Motor neuron (in vitro differentiated cells): ENCODE measurements at regions not wholly inside any gene's neighbourhood (a gene's known extent, or its start where the extent isn't known, plus 50 kb on each side); places are given as distances from the start of the nearest gene placed in this dataset.

Experiments used
- ATAC-seq, 8 experiments: fragments of 200-7000 bp; cut with Tn5 transposase; replicated peaks in 6 of 8; 2 replicates each; pipeline ENCODE4 v1.8.0; 2021; ENCODE audit warnings: mild to moderate bottlenecking in 8 of 8, moderate library complexity in 8 of 8
- H3K27ac ChIP-seq, 2 donors: fragments of 250-450 bp; sonication (Bioruptor Pico); 2 replicates each; pipeline ENCODE4 v1.9.0; 2021; ENCODE audit warnings: antibody characterized with exemption in 2 of 2, mild to moderate bottlenecking in 2 of 2, moderate library complexity in 1 of 2
- H3K4me1 ChIP-seq, 2 donors: fragments of 250-450 bp; sonication (Bioruptor Pico); replicated peaks in 1 of 2; 2 replicates each; pipeline ENCODE4 v1.6.1; 2021; ENCODE audit warnings: antibody characterized with exemption in 2 of 2, mild to moderate bottlenecking in 2 of 2, moderate library complexity in 1 of 2
- H3K4me3 ChIP-seq, 5 donors: fragments of 250-450 bp; sonication (Bioruptor Pico); 2 replicates each; pipeline ENCODE4 v1.9.0; 2021; ENCODE audit warnings: antibody characterized with exemption in 5 of 5, mild to moderate bottlenecking in 5 of 5, moderate library complexity in 4 of 5
- WGBS, 10 experiments: fragments of 450-650 bp; shearing (Covaris generic); methylation state at CpG; one replicate each; pipeline ENCODE4 v1.0.0; 2022; 5-methylcytosine and 5-hydroxymethylcytosine counted together
- in situ Hi-C, 9 experiments: fragments of 400-800 bp; cut with MboI; loops; one replicate each; pipeline ENCODE4 v1.15.0; 2021; ENCODE audit warnings: low sequenced_read_pairs in 9 of 9, low pct_unique_long_range_greater_than_20kb in 2 of 9; ENCODE audit not compliant: unreplicated experiment in 9 of 9

DNA sequence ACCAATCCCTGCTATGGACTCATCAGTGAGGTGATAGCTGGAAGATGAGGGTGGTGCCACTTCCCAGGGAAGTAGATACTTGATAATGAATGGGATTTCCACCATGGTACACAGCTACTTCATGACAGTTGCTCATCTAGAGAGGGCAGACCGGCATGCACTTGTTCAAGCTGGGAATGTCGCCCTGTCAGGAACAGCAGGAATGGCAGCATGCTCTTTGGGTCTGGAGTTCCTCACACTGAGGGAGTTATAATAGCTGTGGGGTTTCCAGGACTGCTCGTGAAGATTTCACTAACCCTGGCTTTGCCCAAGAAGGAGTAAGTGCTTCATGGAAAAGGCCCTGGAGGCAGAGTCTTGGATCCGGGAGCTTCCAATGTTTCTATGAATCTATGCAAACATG, 129.2 kb downstream of the PSMG1 start:
- peak in 1 of 8 experiments; percentile 42 for ATAC-seq
- WGBS, 10 experiments: 40 to 100% (median 100%) methylated on average over 1 to 2 of the region's 4 CpGs; no CpG with 5 or more reads in 5 of the 10 experiments
- Histone ChIP-seq H3K27ac (no peak overlapping the region), H3K4me3 (no peak overlapping the region), H3K4me1 (peaks cover 0 to 4% of the 10 kb centered on the region in 2 donors)
- in situ Hi-C loops: no loop called here

DNA sequence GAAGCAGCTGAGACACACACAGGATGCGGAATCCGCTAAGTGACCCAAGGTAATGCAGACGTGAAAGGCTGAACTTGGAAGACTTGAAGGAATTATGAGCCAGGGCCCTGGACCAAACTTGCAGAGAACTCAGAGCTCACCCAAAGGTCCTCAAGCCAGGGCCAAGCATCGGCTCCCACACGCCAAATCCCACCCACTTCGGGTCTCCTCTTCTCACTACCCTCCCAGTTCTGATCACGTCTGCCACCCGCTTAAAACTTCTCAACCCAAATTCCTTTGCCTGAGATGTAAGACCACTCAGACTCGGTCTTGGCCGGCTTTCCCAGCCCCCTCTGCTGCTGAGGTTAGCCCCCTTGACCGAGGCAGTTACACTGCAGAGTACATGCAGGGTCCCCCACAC, 130.1 kb downstream of the PSMG1 start:
- in situ Hi-C loops: no loop called here
- Histone ChIP-seq H3K4me1 (peaks cover 5% of the 10 kb centered on the region in 2 donors), H3K27ac (no peak overlapping the region), H3K4me3 (no peak overlapping the region)
- 63 to 100% (median 92%) methylated on average over 1 to 8 of the region's 11 CpGs; no CpG with 5 or more reads in 5 of the 10 experiments for WGBS, 10 experiments
- ATAC-seq: no peak

DNA sequence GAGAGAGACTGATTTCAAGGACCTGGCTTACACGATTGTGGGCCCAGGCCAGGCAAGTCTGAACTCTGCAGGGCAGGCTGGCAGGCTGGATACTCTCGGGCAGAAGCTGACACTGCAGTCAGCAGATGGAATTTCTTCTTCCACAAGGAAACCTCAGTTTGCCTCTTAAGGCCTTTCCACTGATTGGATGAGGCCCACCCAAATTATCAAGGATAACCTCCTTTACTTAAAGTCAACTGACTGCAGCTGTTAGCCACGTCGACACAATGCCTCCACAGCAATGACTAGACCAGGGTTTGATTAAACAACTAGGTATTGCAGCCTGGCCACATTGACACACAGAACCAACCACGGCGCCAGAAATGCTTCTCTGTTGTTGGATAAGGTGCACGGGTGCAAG, 130.5 kb downstream of the PSMG1 start:
- Histone ChIP-seq H3K4me1 (peaks cover 8 to 9% of the 10 kb centered on the region in 2 donors), H3K27ac (no peak overlapping the region), H3K4me3 (no peak overlapping the region)
- WGBS, 10 experiments: 88 to 100% (median 100%) methylated on average over 2 to 5 of the region's 7 CpGs; no CpG with 5 or more reads in 2 of the 10 experiments
- in situ Hi-C loops: no loop called here
- ATAC-seq: no peak

DNA sequence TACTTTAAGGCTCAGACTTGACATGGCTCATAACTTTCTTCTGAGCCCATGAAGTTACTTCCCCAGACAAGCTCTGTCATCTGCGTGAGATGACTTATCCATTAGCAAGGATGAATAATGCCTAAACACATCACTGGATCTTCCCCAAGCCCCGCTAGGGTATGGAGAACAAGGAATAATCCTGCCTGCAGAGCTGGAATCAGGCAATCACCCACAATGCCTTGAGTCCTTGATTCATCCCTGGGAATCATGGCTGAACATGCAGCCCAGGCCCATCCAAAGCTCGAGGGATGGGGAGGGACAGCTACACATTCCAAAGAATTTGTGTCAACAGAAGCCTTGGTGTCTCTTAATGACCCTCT, 131.7 kb downstream of the PSMG1 start:
- Histone ChIP-seq H3K27ac (no peak overlapping the region), H3K4me3 (no peak overlapping the region), H3K4me1 (peaks cover 8 to 11% of the 10 kb centered on the region in 2 donors)
- peak in 2 of 8 experiments; percentile 29 to 68 for ATAC-seq
- in situ Hi-C loops: no loop called here
- WGBS, 10 experiments: 0 to 100% (median 72%) methylated on average over 1 to 2 of the region's 3 CpGs; no CpG with 5 or more reads in 2 of the 10 experiments

DNA sequence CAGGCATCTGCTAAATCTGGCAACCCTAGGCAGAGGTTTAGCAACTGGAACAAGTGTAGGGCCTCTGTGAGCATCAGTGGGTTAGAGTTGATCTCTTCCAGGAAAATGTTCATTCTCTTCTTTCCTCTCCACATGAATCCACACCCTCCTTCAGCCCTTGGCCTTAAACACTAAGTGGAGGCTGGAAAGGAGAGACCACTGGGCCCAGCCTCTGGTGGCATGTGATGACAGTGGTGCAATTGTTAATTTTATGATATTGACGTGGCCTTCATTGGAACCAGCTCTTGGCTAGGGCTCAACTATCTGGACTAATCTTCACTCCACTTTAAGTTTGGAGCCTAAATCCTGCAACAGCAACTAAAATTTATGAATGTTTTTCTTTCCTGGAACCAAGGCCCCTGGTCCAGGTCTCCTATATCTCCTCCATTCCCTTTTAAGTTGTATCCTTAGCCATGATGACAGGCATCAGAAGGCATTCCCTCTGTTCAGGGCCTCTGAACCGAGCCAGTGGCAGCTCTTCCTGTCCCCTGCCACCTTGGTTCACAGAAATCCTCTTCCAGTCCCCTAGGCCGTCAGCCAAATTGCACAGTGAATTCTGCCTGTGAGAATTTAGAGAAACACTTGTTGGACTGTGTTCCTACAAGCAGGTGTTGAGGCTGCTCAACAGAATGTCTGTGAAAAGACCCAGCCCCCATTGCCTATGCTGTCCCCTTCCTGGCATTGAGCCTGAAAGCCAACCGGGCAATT, 132.2 kb downstream of the PSMG1 start:
- in situ Hi-C loops: no loop called here
- Histone ChIP-seq H3K27ac (no peak overlapping the region), H3K4me1 (peaks cover 8 to 9% of the 10 kb centered on the region in 2 donors), H3K4me3 (no peak overlapping the region)
- 0 to 93% (median 68%) methylated on average over 2 to 4 of the region's 4 CpGs; no CpG with 5 or more reads in 5 of the 10 experiments for WGBS, 10 experiments
- no peak for ATAC-seq

DNA sequence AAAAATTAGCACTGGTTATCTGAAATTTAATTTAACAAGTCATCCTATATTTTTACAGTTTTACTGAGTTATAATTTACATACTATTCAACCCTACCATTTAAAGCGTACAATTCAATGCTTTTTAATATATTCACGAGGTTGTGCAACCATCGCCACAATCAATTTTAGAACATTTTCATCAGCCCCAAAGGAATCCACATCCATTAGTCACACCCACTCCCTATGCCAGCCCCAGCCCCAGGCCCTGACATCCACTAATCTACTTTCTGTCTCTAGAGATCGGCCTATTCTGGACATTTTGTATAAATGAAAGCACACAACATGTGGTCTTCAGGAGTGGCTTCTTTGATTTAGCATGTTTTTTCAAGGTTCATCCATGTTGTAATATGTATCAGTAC, 134.7 kb downstream of the PSMG1 start:
- Histone ChIP-seq H3K4me1 (peaks cover 8 to 9% of the 10 kb centered on the region in 2 donors), H3K4me3 (no peak overlapping the region), H3K27ac (no peak overlapping the region)
- 37 to 100% (median 78%) methylated on average over 2 to 4 of the region's 4 CpGs for WGBS, 10 experiments
- in situ Hi-C loops: no loop called here
- peak in 6 of 8 experiments; percentile 9 to 70 (median 42) for ATAC-seq

DNA sequence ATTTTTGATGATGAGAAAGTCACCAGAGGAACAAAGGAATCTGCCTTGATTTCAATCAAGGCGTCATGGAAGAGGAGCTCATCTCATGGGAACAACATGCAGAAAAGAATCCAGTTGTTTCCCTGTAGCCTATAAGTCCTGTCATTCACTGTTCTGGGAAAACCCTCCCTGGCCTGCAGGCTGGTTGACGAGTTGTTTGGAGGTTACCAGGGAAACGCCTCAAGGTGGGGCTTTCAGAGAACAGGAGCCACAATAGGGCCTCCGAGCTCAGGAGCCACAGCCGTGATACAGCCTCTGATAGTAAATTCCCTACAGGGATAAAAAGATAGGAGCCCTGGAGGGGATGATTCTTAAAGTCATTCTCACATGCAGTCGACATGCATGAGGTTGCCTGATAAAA, 135.2 kb downstream of the PSMG1 start:
- in situ Hi-C loops: no loop called here
- WGBS, 10 experiments: 10 to 81% (median 24%) methylated on average over 1 to 6 of the region's 6 CpGs; no CpG with 5 or more reads in 2 of the 10 experiments
- ATAC-seq: peak; percentile 79 to 99 (median 94)
- no peak overlapping the region for H3K27ac ChIP-seq
- no peak overlapping the region for H3K4me3 ChIP-seq
- peaks cover 8 to 9% of the 10 kb centered on the region in 2 donors for H3K4me1 ChIP-seq

DNA sequence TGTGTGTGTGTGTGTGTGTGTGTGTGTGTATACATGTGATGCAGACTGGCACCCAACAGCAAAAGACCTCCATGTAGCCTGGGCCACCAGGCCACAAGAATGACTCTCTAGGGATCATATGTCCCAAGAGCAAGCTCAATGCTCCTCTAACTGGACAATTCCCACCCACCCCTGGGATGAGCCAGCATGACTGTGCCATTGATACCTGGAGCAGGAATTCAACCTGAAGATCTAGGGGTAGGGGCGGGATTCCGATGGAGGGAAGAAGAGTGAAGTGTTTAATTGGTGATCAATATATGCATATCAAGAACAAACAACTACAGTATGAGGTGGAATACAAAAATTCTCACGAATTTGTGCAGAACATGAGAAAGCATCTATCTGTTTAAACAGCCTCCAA, 136.2 kb downstream of the PSMG1 start:
- no peak for ATAC-seq
- Histone ChIP-seq H3K4me1 (peaks cover 8 to 9% of the 10 kb centered on the region in 2 donors), H3K27ac (no peak overlapping the region), H3K4me3 (no peak overlapping the region)
- in situ Hi-C loops: no loop called here
- 56 to 100% (median 87%) methylated on average over 1 to 3 of the region's 3 CpGs; no CpG with 5 or more reads in 4 of the 10 experiments for WGBS, 10 experiments

DNA sequence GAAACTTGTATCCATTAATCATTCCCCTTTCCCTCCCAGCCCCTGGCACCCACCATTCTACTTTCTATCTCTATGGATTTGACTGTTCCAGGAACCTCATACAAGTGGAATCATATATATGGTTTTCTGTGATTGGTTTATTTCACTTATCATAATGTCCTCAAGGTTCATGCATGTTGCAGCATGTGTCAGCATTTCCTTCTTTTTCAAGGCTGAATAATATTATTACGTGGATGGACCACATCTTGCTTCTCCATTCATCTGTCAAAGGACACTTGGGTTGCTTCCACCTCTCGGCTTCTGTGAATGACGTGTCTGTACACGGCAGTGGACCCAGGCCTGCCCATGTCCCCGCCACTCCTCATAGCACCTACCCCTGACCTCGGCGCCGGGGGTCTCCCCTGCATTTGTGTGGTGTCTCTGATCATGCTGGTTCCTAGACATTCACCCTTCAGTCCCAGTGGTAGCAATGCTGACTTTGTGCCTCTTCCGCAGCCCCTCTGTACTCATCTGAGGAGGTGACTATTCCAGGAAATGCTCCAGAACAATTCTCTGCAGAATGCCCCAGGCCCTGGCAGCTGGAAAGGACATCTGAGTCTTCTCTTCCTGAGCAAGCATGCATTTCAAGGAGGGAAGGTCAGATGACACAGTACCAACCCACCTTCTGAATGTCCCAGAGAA, 136.9 kb downstream of the PSMG1 start:
- in situ Hi-C loops: no loop called here
- ATAC-seq: no peak
- Histone ChIP-seq H3K27ac (no peak overlapping the region), H3K4me1 (peaks cover 8 to 9% of the 10 kb centered on the region in 2 donors), H3K4me3 (no peak overlapping the region)
- 33 to 100% (median 92%) methylated on average over 1 to 8 of the region's 9 CpGs; no CpG with 5 or more reads in 5 of the 10 experiments for WGBS, 10 experiments

DNA sequence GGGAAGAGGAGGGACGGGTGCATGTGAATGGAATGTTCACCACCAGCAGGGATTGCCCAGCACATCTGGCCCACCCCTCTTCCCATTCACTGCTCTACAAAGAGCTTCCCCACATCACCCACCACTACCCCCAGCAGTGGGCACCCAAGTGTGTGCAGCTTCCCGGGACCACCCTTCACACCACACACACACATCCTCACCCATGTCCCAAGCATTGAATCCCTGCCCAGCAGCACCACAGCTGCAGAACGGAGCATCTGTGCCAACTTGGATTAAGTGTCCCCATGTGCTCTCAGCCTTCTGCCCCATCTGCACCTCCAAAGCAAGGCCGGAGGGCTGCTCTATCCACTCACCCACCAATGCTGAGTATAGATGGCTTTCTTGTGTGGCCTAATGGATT, 141.4 kb downstream of the PSMG1 start:
- in situ Hi-C loops: no loop called here
- WGBS, 10 experiments: 40 to 100% (median 74%) methylated on average over 1 to 2 of the region's 4 CpGs; no CpG with 5 or more reads in 7 of the 10 experiments
- Histone ChIP-seq H3K4me1 (peaks cover 9 to 18% of the 10 kb centered on the region in 2 donors), H3K27ac (no peak overlapping the region), H3K4me3 (no peak overlapping the region)
- no peak for ATAC-seq

DNA sequence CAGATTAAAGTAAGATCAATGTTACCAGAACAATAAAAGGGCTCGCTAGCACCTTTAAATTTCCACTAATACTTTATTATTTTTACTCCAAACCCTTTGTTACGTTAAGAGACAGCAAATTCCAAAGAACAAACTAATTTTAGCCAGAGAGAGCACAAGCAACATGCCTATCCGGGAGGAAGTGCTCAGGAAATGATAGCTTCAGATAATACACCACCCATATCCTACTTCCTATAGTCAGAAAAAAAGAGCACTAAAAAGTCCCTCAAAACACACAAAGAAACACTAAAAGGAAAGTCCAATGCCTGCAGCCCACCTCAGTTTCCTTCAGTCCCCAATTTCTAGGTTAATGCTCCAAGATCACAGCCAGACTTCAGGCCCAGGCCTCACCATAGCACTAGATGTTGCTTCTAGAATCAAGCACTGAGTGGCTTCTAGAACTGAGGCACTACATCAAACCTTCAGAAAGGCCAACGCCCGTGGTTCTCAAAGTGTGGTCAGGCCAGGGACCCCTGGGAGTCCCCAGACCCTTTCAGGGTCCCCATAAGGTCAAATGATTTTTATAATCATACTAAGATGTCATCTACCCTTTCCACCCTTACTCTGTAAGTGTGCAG, 142.6 kb downstream of the PSMG1 start:
- in situ Hi-C loops: no loop called here
- no peak overlapping the region for H3K27ac ChIP-seq
- H3K4me3 ChIP-seq: no peak overlapping the region
- peaks cover 12 to 24% of the 10 kb centered on the region in 2 donors for H3K4me1 ChIP-seq
- 46 to 100% (median 90%) methylated on average over 1 to 5 of the region's 5 CpGs; no CpG with 5 or more reads in 2 of the 10 experiments for WGBS, 10 experiments
- no peak for ATAC-seq

DNA sequence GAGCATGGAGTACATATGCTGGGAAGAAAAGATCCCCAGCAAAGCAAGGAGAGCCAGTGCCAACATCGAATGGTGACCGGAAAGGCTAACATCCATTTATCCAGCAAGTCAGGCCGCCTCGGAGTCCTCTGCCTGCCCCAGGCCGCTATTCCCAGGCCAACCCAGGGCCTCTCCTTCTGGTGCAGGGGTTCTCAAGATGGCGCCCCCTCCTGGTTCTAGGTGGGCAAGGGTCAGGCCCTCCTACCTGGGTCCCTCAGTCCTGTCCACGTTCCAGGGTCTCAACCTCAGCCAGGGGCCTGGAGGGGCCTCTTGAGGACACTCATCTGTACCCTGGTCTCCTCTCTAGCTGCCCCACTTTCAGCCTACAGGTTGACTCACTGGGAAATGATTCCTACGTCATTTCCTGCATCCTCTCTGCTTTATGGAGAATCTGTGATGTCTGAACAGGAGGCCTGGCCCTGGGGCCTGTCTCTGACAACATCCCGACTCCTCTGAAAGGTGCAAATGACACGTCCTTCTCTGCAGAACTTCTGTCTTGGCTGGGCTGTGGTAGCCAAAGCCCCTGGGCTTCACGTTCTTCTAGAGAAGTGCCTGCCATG, 145.3 kb downstream of the PSMG1 start:
- H3K4me1 ChIP-seq: peaks cover 23 to 40% of the 10 kb centered on the region in 2 donors
- in situ Hi-C loops: no loop called here
- H3K27ac ChIP-seq: no peak overlapping the region
- H3K4me3 ChIP-seq: no peak overlapping the region
- ATAC-seq: no peak
- WGBS, 10 experiments: 0 to 100% (median 66%) methylated on average over 1 to 7 of the region's 11 CpGs; no CpG with 5 or more reads in 2 of the 10 experiments

DNA sequence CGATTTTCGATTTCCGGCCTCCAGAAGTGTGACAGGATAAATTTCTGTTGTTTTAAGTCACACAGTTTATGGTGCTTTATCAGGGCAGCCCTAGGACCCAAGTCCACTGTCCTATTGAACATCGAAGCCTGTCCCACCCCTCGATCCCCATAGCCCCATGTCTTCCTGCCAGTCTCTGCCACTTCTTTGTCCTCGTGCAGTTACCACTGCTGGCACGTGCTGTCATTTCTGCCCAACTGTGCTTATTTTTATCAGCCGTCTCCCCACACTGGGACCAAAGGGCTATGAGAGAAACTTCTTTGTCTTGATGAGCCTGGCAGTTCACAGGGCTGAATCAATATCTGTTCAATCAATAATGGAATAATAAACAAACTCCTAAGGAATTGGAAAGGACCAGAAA, 146.7 kb downstream of the PSMG1 start:
- H3K4me1 ChIP-seq: peaks cover 23 to 40% of the 10 kb centered on the region in 2 donors
- peak overlapping the region in 1 of 2 donors; percentile 34 for H3K27ac ChIP-seq
- H3K4me3 ChIP-seq: no peak overlapping the region
- in situ Hi-C loops: no loop called here
- no peak for ATAC-seq
- WGBS, 10 experiments: 30 to 77% (median 42%) methylated on average over 1 to 5 of the region's 8 CpGs; no CpG with 5 or more reads in 5 of the 10 experiments
